ENCODE measurements at regions not wholly inside any gene's neighbourhood (a gene's known extent, or its start where the extent isn't known, plus 50 kb on each side); places are given as distances from the start of the nearest gene placed in this dataset.
A peak's percentile ranks its signal among the peaks of the same experiment; 100 is the strongest.

- no peak overlapping the region for H3K4me3 ChIP-seq (ENCODE audit: low read length)
- TF ChIP-seq, protein P1, sequence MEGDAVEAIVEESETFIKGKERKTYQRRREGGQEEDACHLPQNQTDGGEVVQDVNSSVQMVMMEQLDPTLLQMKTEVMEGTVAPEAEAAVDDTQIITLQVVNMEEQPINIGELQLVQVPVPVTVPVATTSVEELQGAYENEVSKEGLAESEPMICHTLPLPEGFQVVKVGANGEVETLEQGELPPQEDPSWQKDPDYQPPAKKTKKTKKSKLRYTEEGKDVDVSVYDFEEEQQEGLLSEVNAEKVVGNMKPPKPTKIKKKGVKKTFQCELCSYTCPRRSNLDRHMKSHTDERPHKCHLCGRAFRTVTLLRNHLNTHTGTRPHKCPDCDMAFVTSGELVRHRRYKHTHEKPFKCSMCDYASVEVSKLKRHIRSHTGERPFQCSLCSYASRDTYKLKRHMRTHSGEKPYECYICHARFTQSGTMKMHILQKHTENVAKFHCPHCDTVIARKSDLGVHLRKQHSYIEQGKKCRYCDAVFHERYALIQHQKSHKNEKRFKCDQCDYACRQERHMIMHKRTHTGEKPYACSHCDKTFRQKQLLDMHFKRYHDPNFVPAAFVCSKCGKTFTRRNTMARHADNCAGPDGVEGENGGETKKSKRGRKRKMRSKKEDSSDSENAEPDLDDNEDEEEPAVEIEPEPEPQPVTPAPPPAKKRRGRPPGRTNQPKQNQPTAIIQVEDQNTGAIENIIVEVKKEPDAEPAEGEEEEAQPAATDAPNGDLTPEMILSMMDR (conservative IDR thresholded peaks at IDR 0.05; ENCODE audit: low read length) = no peak
- no peak for DNase-seq (ENCODE audit: low read depth)
These were observed 264.2 kb downstream of the NFKBIZ start for GRCh38 chr3:102113421-102114041.

GRCh38 chr3:102114264-102114979 is 265.1 kb downstream of the NFKBIZ start:
- TF ChIP-seq, protein P1 (conservative IDR thresholded peaks at IDR 0.05; ENCODE audit: low read length) = no peak
- H3K4me3 ChIP-seq (ENCODE audit: low read length) = no peak overlapping the region
- DNase-seq (ENCODE audit: low read depth) = no peak

DNA sequence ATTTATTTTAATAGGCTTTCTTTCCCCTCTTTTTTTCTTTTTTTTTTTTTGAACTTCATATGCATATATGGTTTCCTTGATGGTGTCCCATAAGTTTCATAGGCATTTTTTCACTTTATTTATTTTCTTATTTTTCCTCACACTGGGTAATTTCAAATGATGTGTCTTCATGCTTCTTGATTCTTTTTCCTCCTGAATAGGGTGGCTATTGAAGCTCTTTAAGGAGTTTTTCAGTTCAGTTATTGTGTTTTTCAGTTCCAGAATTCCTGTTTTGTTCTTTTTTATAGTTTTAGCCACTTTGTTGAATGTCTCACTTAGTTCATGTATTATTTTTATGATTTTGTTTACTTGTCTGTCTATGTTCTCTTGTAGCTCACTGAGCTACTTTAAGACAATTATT is 273.2 kb downstream of the NFKBIZ start:
- TF ChIP-seq, protein P1 (conservative IDR thresholded peaks at IDR 0.05; ENCODE audit: low read length) = no peak
- no peak overlapping the region for H3K4me3 ChIP-seq (ENCODE audit: low read length)
- no peak for DNase-seq (ENCODE audit: low read depth)

DNA sequence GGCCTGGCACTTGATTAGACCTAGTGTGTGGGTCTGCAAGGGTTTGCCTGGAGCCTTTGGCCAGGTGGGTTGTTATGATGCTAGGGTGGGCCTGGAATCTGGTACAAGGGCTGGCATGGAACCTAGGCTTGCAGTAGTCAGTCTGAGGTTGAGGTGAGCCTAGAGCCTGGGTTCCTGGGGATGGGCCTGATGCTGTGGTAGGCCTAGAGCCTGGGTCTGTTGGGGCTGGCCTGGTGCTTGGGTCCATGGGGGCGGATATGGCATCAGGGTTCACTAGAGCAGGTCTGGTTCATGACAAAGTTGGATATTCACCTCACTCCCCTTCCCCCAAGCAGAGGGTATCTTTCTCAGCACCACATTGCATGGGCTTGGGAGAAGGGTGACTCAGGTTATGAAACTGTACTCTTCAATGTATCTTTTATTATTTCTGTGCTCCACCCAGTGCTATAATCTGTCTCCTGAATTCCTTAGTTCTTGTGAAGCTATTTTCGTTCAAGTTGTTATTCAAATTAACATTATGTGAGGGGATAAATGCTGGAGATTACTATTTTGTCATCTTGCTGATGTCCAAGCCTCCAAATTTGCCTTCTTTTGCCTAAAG is 274.4 kb downstream of the NFKBIZ start:
- no peak for DNase-seq (ENCODE audit: low read depth)
- TF ChIP-seq, protein P1 (conservative IDR thresholded peaks at IDR 0.05; ENCODE audit: low read length) = no peak
- no peak overlapping the region for H3K4me3 ChIP-seq (ENCODE audit: low read length)

DNA sequence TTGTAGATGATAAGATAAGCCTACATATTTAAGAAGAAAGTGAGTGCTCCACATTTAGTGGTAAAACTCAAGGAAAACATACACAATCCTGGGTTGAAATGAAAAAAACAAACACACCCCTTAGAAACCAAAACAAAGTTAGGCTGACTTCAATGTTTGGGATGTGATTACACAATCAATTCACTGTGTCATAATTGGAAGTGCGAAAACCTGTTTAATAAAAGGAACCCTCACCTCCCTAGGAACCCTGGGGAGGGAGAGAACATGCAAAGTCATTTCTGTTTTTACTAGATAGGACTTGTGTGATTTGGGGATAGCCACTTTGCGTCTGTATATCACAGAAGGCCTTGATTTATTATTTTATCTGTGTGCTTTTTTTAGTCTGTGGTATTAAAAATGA is 275.0 kb downstream of the NFKBIZ start:
- DNase-seq (ENCODE audit: low read depth) = peak; percentile 48
- H3K4me3 ChIP-seq (ENCODE audit: low read length) = no peak overlapping the region
- TF ChIP-seq, protein P1 (conservative IDR thresholded peaks at IDR 0.05; ENCODE audit: low read length) = no peak

DNA sequence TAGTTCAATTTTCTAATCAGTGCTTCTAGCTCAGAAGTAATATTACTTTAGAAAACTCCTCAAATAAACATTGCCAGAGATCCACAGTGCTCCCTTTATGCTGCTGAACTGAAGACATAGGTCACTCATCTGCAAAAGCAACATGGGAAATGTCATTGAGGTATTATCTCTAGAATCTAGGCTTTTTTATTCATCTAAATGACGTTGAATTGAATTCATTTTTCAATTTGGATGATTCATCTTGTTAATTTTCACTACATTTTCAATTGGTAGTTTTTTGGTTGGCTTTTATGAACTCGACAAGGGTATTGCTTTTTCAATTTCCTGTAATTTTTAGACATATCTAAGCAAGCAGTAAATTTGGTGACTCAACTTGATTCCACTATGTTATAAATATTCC is 275.4 kb downstream of the NFKBIZ start:
- H3K4me3 ChIP-seq (ENCODE audit: low read length) = no peak overlapping the region
- TF ChIP-seq, protein P1 (conservative IDR thresholded peaks at IDR 0.05; ENCODE audit: low read length) = no peak
- no peak for DNase-seq (ENCODE audit: low read depth)

Data from AG10803 (cell line).